HFF-Myc (cell line): ENCODE measurements at regions not wholly inside any gene's neighbourhood (a gene's known extent, or its start where the extent isn't known, plus 50 kb on each side); places are given as distances from the start of the nearest gene placed in this dataset.

ENCODE experiments used
- DNase-seq: peaks from one replicate; pipeline ENCODE4 v3.0.0-alpha.2; 2011; ENCODE audit warnings: low read depth; ENCODE audit errors: extremely low read depth
- H3K4me3 ChIP-seq: replicated peaks from 2 replicates; pipeline ENCODE4 v1.5.1; 2011; ENCODE audit warnings: low read depth, mild to moderate bottlenecking, control low read depth, low read length
- TF ChIP-seq, protein P1 (sequence below): IDR thresholded peaks from 2 replicates; pipeline ENCODE4 v1.5.1; 2012; ENCODE audit warnings: mild to moderate bottlenecking, low read depth, low read length, control low read depth; ENCODE audit errors: missing control alignments

GRCh38 chr12:29883941-29884554 is 100.3 kb upstream of the TMTC1 start:
- DNase-seq: no peak
- H3K4me3 ChIP-seq: no peak overlapping the region
- TF ChIP-seq, protein P1, sequence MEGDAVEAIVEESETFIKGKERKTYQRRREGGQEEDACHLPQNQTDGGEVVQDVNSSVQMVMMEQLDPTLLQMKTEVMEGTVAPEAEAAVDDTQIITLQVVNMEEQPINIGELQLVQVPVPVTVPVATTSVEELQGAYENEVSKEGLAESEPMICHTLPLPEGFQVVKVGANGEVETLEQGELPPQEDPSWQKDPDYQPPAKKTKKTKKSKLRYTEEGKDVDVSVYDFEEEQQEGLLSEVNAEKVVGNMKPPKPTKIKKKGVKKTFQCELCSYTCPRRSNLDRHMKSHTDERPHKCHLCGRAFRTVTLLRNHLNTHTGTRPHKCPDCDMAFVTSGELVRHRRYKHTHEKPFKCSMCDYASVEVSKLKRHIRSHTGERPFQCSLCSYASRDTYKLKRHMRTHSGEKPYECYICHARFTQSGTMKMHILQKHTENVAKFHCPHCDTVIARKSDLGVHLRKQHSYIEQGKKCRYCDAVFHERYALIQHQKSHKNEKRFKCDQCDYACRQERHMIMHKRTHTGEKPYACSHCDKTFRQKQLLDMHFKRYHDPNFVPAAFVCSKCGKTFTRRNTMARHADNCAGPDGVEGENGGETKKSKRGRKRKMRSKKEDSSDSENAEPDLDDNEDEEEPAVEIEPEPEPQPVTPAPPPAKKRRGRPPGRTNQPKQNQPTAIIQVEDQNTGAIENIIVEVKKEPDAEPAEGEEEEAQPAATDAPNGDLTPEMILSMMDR: no peak

DNA sequence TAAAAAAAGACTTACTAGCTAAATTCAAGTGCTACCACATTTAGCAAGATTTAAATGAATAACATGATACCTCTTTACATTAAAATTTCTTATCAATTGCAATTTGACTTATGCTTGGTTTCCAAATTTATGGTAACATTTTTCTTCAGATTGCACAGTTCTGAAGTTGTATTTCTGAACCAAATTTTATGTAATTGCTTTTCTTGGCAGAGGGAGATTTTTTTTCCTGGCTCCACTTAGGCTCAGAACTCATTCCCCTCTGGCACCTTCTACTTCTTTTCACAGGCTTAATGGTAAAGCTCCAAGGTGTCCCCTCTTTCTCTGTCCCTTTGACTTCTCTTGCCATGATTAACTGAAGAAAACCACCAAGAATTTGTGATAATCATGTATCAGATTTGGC is 99.8 kb upstream of the TMTC1 start:
- TF ChIP-seq, protein P1: no peak
- H3K4me3 ChIP-seq: no peak overlapping the region
- DNase-seq: no peak

DNA sequence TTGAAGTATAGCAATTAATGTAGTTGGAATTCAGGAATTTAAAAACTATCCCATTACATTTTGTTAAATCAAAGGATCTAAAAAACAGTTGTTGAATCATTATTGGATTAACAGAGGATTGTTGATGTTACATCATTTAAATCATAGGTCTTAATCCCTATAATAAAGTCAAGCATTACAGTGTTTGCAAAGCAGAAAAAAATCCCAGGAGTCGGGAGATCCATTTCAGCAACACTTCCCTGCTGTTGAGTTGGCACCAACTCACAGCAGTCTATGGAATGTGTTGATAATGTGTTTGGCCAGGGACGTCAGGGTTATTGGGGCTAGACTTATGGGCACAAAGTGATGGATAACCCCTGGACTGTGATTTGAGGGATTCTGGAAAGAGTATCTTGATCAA is 99.1 kb upstream of the TMTC1 start:
- no peak for DNase-seq
- TF ChIP-seq, protein P1: no peak
- H3K4me3 ChIP-seq: no peak overlapping the region

DNA sequence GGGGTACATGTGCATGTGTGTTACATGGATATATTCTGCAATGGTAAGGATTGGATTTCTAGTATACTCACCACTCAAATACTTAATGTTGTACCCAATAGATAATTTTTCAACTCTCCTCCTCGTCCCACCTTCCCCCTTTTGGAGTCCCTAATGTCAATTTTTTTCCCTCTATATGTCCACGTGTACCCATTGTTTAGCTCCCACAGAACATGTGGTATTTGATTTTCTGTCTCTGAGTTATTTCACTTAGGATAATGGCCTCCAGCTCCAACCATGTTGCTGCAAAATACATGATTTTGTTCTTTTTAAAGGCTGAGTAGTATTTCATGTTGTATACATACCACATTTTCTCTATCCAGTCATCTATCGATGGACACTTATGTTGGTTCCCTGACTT is 97.2 kb upstream of the TMTC1 start:
- DNase-seq: no peak
- TF ChIP-seq, protein P1: no peak
- H3K4me3 ChIP-seq: no peak overlapping the region

- no peak overlapping the region for H3K4me3 ChIP-seq
- DNase-seq: no peak
Observed at GRCh38 chr12:29879606-29880308, 96.0 kb upstream of the TMTC1 start.

GRCh38 chr12:29869946-29870345 is 86.2 kb upstream of the TMTC1 start:
- DNase-seq: no peak
- TF ChIP-seq, protein P1: no peak
- H3K4me3 ChIP-seq: no peak overlapping the region

More at GRCh38 chr12:29879606-29880308, 96.0 kb upstream of the TMTC1 start:
- TF ChIP-seq, protein P1: no peak
